SK-N-SH (cell line): ENCODE measurements at regions not wholly inside any gene's neighbourhood (a gene's known extent, or its start where the extent isn't known, plus 50 kb on each side); places are given as distances from the start of the nearest gene placed in this dataset.

Source experiments
- CTCF ChIA-PET: fragments of 300-600, 350-600 bp; formaldehyde crosslinking; extraction: SDS; loops from one replicate; lab custom pipeline; 2021; lab: Yijun Ruan, JAX
- POLR2A ChIA-PET: fragments of 350-600 bp; sonication (Branson Sonifier 250); formaldehyde crosslinking; extraction: SDS; loops from one replicate; lab custom pipeline; 2020; ENCODE audit warnings: antibody characterized with exemption, inconsistent platforms; lab: Yijun Ruan, JAX
- DNase-seq: peaks from one replicate; pipeline ENCODE4 v3.0.0; 2012
- H2AFZ ChIP-seq: fragments of 200-600 bp; sonication (generic); 2 replicates; pipeline ENCODE4 v1.8.1; 2016; ENCODE audit warnings: antibody characterized with exemption, mild to moderate bottlenecking, low read depth
- H3F3A ChIP-seq: fragments of 200-600 bp; sonication (generic); replicated peaks from 2 replicates; pipeline ENCODE3; 2016; ENCODE audit warnings: antibody characterized with exemption, mild to moderate bottlenecking; ENCODE audit not compliant: insufficient read depth
- H3K27ac ChIP-seq, 2 experiments: fragments of 200-500 bp in 1 of 2; fragments of 200-600 bp in 1 of 2; sonication (Bioruptor generic) in 1 of 2; sonication (generic), shearing (Covaris generic) in 1 of 2; 2 replicates each; pipeline versions ENCODE4 v1.5.1 to v1.6.1; 2014 to 2016; ENCODE audit warnings: low read depth in 2 of 2, inconsistent platforms in 1 of 2, low read length in 1 of 2, mild to moderate bottlenecking in 1 of 2, mixed read lengths in 1 of 2
- H3K27me3 ChIP-seq: fragments of 200-600 bp; sonication (generic), shearing (Covaris generic); 2 replicates; pipeline ENCODE4 v1.6.1; 2016; ENCODE audit warnings: mixed run types; ENCODE audit not compliant: insufficient read depth
- H3K36me3 ChIP-seq, 2 experiments: fragments of 200-500 bp in 1 of 2; fragments of 200-600 bp in 1 of 2; sonication (Bioruptor generic) in 1 of 2; sonication (generic) in 1 of 2; replicated peaks in 1 of 2; 2 replicates each; pipeline versions ENCODE3 to v1.5.1; 2014 to 2016; ENCODE audit warnings: low read length in 1 of 2, mild to moderate bottlenecking in 1 of 2; ENCODE audit not compliant: insufficient read depth in 2 of 2, control insufficient read depth in 1 of 2
- H3K4me1 ChIP-seq, 2 experiments: fragments of 200-500 bp in 1 of 2; fragments of 200-600 bp in 1 of 2; sonication (Bioruptor generic) in 1 of 2; sonication (generic), shearing (Covaris generic) in 1 of 2; 2 replicates each; pipeline versions ENCODE4 v1.5.1 to v1.6.1; 2014 to 2016; ENCODE audit warnings: low read depth in 1 of 2, low read length in 1 of 2, mixed run types in 1 of 2; ENCODE audit not compliant: insufficient read depth in 2 of 2, control insufficient read depth in 1 of 2
- H3K4me2 ChIP-seq: fragments of 200-600 bp; sonication (generic), shearing (Covaris generic); 2 replicates; pipeline ENCODE4 v1.6.1; 2017; ENCODE audit warnings: mixed run types
- H3K4me3 ChIP-seq, 2 experiments: fragments of 200-500 bp in 1 of 2; fragments of 200-600 bp in 1 of 2; sonication (Bioruptor generic) in 1 of 2; sonication (generic), shearing (Covaris generic) in 1 of 2; 2 replicates each; pipeline versions ENCODE4 v1.5.1 to v1.8.1; 2014 to 2016; ENCODE audit warnings: low read depth in 2 of 2, inconsistent platforms in 1 of 2, low read length in 1 of 2, mild to moderate bottlenecking in 1 of 2, mixed read lengths in 1 of 2, moderate library complexity in 1 of 2
- H3K79me2 ChIP-seq: fragments of 200-600 bp; sonication (generic); 2 replicates; pipeline ENCODE4 v1.8.1; 2017; ENCODE audit warnings: mild to moderate bottlenecking; ENCODE audit not compliant: insufficient read depth
- H3K9ac ChIP-seq: fragments of 200-600 bp; sonication (generic); 2 replicates; pipeline ENCODE4 v1.6.1; 2017; ENCODE audit warnings: mixed run types
- H3K9me2 ChIP-seq: fragments of 200-600 bp; sonication (generic); 2 replicates; pipeline ENCODE4 v1.6.1; 2017; ENCODE audit warnings: mixed run types
- H3K9me3 ChIP-seq: fragments of 200-600 bp; sonication (generic); 2 replicates; pipeline ENCODE4 v1.6.1; 2017; ENCODE audit warnings: mixed run types, mild to moderate bottlenecking, moderate library complexity
- H4K20me1 ChIP-seq: fragments of 200-600 bp; sonication (generic); 2 replicates; pipeline ENCODE4 v1.6.1; 2017; ENCODE audit warnings: mild to moderate bottlenecking, mixed run types; ENCODE audit not compliant: insufficient read depth
- CHD2 ChIP-seq: fragments of 150-350 bp; IDR thresholded peaks from 2 replicates; pipeline ENCODE4 v1.6.1; 2018; ENCODE audit warnings: low read length; ENCODE audit not compliant: partially characterized antibody
- EP300 ChIP-seq, 2 experiments: IDR thresholded peaks; 2 replicates each; pipeline versions ENCODE4 v1.4.0 to v1.6.1; 2012; ENCODE audit warnings: borderline replicate concordance in 1 of 2, low read depth in 1 of 2, low read length in 1 of 2
- GABPA ChIP-seq: IDR thresholded peaks from 2 replicates; pipeline ENCODE4 v1.4.0; 2012; ENCODE audit warnings: low read depth, mild to moderate bottlenecking
- MEF2A ChIP-seq: IDR thresholded peaks from 2 replicates; pipeline ENCODE4 v1.4.0; 2012; ENCODE audit warnings: low read depth, borderline replicate concordance
- MXI1 ChIP-seq: IDR thresholded peaks from 2 replicates; pipeline ENCODE4 v1.6.1; 2012; ENCODE audit warnings: mild to moderate bottlenecking, low read depth, low read length, improper control_type of control experiment
- NFIC ChIP-seq: IDR thresholded peaks from 2 replicates; pipeline ENCODE4 v1.4.0; 2012; ENCODE audit warnings: borderline replicate concordance
- NRF1 ChIP-seq: IDR thresholded peaks from 2 replicates; pipeline ENCODE4 v1.6.1; 2012; ENCODE audit warnings: low read depth, mild to moderate bottlenecking, low read length
- RAD21 ChIP-seq: IDR thresholded peaks from 2 replicates; pipeline ENCODE4 v1.6.1; 2012; ENCODE audit warnings: mild to moderate bottlenecking, low read length
- RXRA ChIP-seq: IDR thresholded peaks from 2 replicates; pipeline ENCODE4 v1.4.0; 2012; ENCODE audit warnings: low read depth, mild to moderate bottlenecking, borderline replicate concordance
- SIN3A ChIP-seq: IDR thresholded peaks from 2 replicates; pipeline ENCODE4 v1.6.1; 2012; ENCODE audit warnings: low read depth, mild to moderate bottlenecking, low read length, moderate library complexity, borderline replicate concordance
- SMC3 ChIP-seq: IDR thresholded peaks from 2 replicates; pipeline ENCODE4 v1.6.1; 2012; ENCODE audit warnings: low read depth, low read length, improper control_type of control experiment
- TCF12 ChIP-seq: IDR thresholded peaks from 2 replicates; pipeline ENCODE4 v1.4.0; 2012
- YY1 ChIP-seq: IDR thresholded peaks from 2 replicates; pipeline ENCODE4 v1.4.0; 2012; ENCODE audit warnings: low read depth, mild to moderate bottlenecking
- WGBS: methylation state at CpG from one replicate; pipeline ENCODE4 v1.1.6; 2017; ENCODE audit warnings: low lambda C conversion rate; 5-methylcytosine and 5-hydroxymethylcytosine counted together
- TF ChIP-seq, protein P1 (sequence below): IDR thresholded peaks from 2 replicates; pipeline ENCODE4 v1.6.1; 2012; ENCODE audit warnings: mild to moderate bottlenecking, low read depth, low read length, moderate library complexity
- TF ChIP-seq, protein P2 (sequence below): fragments of 150-350 bp; IDR thresholded peaks from 2 replicates; pipeline ENCODE4 v1.6.1; 2016; ENCODE audit warnings: mild to moderate bottlenecking, low read depth, low read length
- TF ChIP-seq, protein P3 (sequence below): IDR thresholded peaks from 2 replicates; pipeline ENCODE4 v1.4.0; 2012; ENCODE audit warnings: low read depth, borderline replicate concordance
- TF ChIP-seq, protein P4 (sequence below): IDR thresholded peaks from 2 replicates; pipeline ENCODE4 v1.4.0; 2012; ENCODE audit warnings: low read depth, borderline replicate concordance

DNA sequence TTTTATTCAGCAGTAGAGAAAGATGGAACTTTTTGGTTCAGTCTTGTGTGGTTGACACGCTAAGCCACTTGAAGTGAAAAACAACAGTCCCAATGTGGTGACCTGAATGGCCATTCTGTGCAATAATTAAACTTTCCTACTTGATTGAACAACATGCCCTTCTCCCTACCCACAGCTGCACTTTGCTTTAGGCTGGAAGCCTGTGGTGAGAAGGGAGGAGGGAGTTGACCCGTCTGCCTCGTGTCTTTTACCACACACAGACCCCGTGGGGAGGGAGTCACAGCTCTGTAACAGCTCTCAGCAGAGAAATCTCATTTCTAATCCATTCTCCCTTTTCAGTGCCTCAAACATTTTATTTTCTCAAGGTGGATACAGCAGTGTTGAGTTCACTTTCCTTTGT, 138.2 kb upstream of the PKDCC start:
- WGBS = 61% methylated on average over 4 of the region's 4 CpGs
- CTCF ChIA-PET = interaction anchor here (1.0 to 2.2 kb wide), 4 partner anchors 9 to 29 kb away, joined by 3 to 10 read pairs (median 4); no protein-coding TSS in a partner anchor

More for the DNA sequence above, 138.2 kb upstream of the PKDCC start:
- Histone ChIP-seq H3K9me2 (no peaks in the 10 kb centered on the region), H3K27ac (no peak overlapping the region), H3K36me3 (no peaks in the 10 kb centered on the region), H3K9ac (no peak overlapping the region), H4K20me1 (no peaks in the 10 kb centered on the region), H3K27me3 (peaks cover 8% of the 10 kb centered on the region; the same call in 1 of the 2 replicates), H3K79me2 (no peaks in the 10 kb centered on the region), H2AFZ (no peak overlapping the region), H3K9me3 (no peaks in the 10 kb centered on the region), H3K4me3 (no peak overlapping the region), H3K4me2 (no peak overlapping the region), H3F3A (no peaks in the 10 kb centered on the region), H3K4me1 (peaks cover 0 to 10% of the 10 kb centered on the region in 2 experiments; a peak in 1 of 4 replicates)
- DNase-seq = no peak
- POLR2A ChIA-PET = no interaction called here
- no peak for TF ChIP-seq GABPA
- no peak for TF ChIP-seq MEF2A
- TF ChIP-seq EP300 (IDR thresholded peaks at IDR 0.05; ENCODE audit: borderline replicate concordance in 1 of 2, low read depth in 1 of 2, low read length in 1 of 2) = no peak
- TF ChIP-seq, protein P1, sequence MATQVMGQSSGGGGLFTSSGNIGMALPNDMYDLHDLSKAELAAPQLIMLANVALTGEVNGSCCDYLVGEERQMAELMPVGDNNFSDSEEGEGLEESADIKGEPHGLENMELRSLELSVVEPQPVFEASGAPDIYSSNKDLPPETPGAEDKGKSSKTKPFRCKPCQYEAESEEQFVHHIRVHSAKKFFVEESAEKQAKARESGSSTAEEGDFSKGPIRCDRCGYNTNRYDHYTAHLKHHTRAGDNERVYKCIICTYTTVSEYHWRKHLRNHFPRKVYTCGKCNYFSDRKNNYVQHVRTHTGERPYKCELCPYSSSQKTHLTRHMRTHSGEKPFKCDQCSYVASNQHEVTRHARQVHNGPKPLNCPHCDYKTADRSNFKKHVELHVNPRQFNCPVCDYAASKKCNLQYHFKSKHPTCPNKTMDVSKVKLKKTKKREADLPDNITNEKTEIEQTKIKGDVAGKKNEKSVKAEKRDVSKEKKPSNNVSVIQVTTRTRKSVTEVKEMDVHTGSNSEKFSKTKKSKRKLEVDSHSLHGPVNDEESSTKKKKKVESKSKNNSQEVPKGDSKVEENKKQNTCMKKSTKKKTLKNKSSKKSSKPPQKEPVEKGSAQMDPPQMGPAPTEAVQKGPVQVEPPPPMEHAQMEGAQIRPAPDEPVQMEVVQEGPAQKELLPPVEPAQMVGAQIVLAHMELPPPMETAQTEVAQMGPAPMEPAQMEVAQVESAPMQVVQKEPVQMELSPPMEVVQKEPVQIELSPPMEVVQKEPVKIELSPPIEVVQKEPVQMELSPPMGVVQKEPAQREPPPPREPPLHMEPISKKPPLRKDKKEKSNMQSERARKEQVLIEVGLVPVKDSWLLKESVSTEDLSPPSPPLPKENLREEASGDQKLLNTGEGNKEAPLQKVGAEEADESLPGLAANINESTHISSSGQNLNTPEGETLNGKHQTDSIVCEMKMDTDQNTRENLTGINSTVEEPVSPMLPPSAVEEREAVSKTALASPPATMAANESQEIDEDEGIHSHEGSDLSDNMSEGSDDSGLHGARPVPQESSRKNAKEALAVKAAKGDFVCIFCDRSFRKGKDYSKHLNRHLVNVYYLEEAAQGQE = no peak
- no peak for TF ChIP-seq YY1
- no peak for TF ChIP-seq RXRA
- no peak for TF ChIP-seq SMC3
- TF ChIP-seq NRF1 = no peak
- no peak for TF ChIP-seq NFIC
- no peak for TF ChIP-seq SIN3A
- TF ChIP-seq, protein P2, sequence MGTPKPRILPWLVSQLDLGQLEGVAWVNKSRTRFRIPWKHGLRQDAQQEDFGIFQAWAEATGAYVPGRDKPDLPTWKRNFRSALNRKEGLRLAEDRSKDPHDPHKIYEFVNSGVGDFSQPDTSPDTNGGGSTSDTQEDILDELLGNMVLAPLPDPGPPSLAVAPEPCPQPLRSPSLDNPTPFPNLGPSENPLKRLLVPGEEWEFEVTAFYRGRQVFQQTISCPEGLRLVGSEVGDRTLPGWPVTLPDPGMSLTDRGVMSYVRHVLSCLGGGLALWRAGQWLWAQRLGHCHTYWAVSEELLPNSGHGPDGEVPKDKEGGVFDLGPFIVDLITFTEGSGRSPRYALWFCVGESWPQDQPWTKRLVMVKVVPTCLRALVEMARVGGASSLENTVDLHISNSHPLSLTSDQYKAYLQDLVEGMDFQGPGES = no peak
- TF ChIP-seq, protein P3, sequence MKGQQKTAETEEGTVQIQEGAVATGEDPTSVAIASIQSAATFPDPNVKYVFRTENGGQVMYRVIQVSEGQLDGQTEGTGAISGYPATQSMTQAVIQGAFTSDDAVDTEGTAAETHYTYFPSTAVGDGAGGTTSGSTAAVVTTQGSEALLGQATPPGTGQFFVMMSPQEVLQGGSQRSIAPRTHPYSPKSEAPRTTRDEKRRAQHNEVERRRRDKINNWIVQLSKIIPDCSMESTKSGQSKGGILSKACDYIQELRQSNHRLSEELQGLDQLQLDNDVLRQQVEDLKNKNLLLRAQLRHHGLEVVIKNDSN = no peak
- TF ChIP-seq, protein P4, sequence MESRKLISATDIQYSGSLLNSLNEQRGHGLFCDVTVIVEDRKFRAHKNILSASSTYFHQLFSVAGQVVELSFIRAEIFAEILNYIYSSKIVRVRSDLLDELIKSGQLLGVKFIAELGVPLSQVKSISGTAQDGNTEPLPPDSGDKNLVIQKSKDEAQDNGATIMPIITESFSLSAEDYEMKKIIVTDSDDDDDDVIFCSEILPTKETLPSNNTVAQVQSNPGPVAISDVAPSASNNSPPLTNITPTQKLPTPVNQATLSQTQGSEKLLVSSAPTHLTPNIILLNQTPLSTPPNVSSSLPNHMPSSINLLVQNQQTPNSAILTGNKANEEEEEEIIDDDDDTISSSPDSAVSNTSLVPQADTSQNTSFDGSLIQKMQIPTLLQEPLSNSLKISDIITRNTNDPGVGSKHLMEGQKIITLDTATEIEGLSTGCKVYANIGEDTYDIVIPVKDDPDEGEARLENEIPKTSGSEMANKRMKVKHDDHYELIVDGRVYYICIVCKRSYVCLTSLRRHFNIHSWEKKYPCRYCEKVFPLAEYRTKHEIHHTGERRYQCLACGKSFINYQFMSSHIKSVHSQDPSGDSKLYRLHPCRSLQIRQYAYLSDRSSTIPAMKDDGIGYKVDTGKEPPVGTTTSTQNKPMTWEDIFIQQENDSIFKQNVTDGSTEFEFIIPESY = no peak
- TF ChIP-seq MXI1 = no peak
- no peak for TF ChIP-seq CHD2
- TF ChIP-seq TCF12 = no peak
- no peak for TF ChIP-seq RAD21
